K562 (cell line): ENCODE measurements at regions not wholly inside any gene's neighbourhood (a gene's known extent, or its start where the extent isn't known, plus 50 kb on each side); places are given as distances from the start of the nearest gene placed in this dataset.

Source experiments
- ATAC-seq: fragments of 200-7000 bp; cut with Tn5 transposase; 3 replicates; pipeline ENCODE4 v1.9.1; 2020; ENCODE audit warnings: moderate library complexity
- BruUV-seq: library from RNA; stranded (reverse); fragments of 400-500 nt; replicated peaks from 2 replicates; lab custom pipeline; 2021; lab: Mats Ljungman, UMichigan
- CTCF ChIA-PET: fragments of 300-600 bp; formaldehyde crosslinking; extraction: SDS; loops from one replicate; lab custom pipeline; 2021; ENCODE audit warnings: low intra/inter-chr PET ratio; lab: Yijun Ruan, JAX
- POLR2A ChIA-PET: fragments of 300-600, 350-650 bp; sonication (Branson Sonifier 250); formaldehyde crosslinking; extraction: SDS; loops from one replicate; lab custom pipeline; 2021; ENCODE audit warnings: antibody characterized with exemption, inconsistent platforms; lab: Yijun Ruan, JAX
- DNase-seq, 4 experiments: peaks; one replicate each; pipeline versions ENCODE4 v3.0.0 to v3.0.0-alpha.2; 2011 to 2018; ENCODE audit warnings: low spot score in 3 of 4, mixed read lengths in 3 of 4; ENCODE audit errors: extremely low read depth in 1 of 4
- FAIRE-seq: peaks from 2 replicates; lab custom pipeline; 2011; peaks lifted over from hg19 to GRCh38; lab: Jason Lieb, UNC
- H2AFZ ChIP-seq: 2 replicates; pipeline ENCODE4 v1.6.0; 2011; ENCODE audit warnings: low read depth, low read length, control low read depth, inconsistent platforms
- H3K27ac ChIP-seq: fragments of 200-600 bp; 3 replicates; pipeline ENCODE4 v1.8.0; 2011; ENCODE audit warnings: low read depth, mild to moderate bottlenecking, control low read depth, inconsistent platforms, low read length, moderate library complexity, mixed read lengths; ENCODE audit errors: extremely low read depth
- H3K27me3 ChIP-seq, 2 experiments: fragments of 300-600 bp in 1 of 2; 2 replicates in 1 of 2; 3 replicates in 1 of 2; pipeline versions ENCODE4 v1.6.0 to v1.8.0; 2011; ENCODE audit warnings: inconsistent platforms in 2 of 2, low read length in 2 of 2, mild to moderate bottlenecking in 1 of 2, mixed read lengths in 1 of 2, moderate library complexity in 1 of 2; ENCODE audit not compliant: control insufficient read depth in 2 of 2, insufficient read depth in 2 of 2
- H3K36me3 ChIP-seq: fragments of 300-600 bp; 3 replicates; pipeline ENCODE4 v1.8.0; 2011; ENCODE audit warnings: mild to moderate bottlenecking, low read length, inconsistent platforms; ENCODE audit not compliant: control insufficient read depth, insufficient read depth
- H3K4me1 ChIP-seq, 2 experiments: fragments of 200-600 bp in 1 of 2; replicated peaks in 1 of 2; 2 replicates in 1 of 2; 3 replicates in 1 of 2; pipeline versions ENCODE4 v1.5.1 to v1.8.0; 2011; ENCODE audit warnings: inconsistent platforms in 2 of 2, low read length in 2 of 2, mild to moderate bottlenecking in 1 of 2, mixed read lengths in 1 of 2, moderate library complexity in 1 of 2; ENCODE audit not compliant: control insufficient read depth in 2 of 2, insufficient read depth in 2 of 2
- H3K4me2 ChIP-seq: 2 replicates; pipeline ENCODE4 v1.6.1; 2011; ENCODE audit warnings: low read length, control low read depth, inconsistent platforms, mixed read lengths; ENCODE audit not compliant: insufficient read depth
- H3K4me3 ChIP-seq: fragments of 200-600 bp; sonication (generic), shearing (Covaris generic); 2 replicates; pipeline ENCODE4 v1.5.1; 2016; ENCODE audit warnings: control low read depth, inconsistent platforms
- H3K79me2 ChIP-seq: fragments of 200-600 bp; 3 replicates; pipeline ENCODE4 v1.8.0; 2011; ENCODE audit warnings: low read length, inconsistent platforms; ENCODE audit not compliant: control insufficient read depth, insufficient read depth
- H3K9ac ChIP-seq, 2 experiments: 2 replicates each; pipeline versions ENCODE4 v1.6.0 to v1.6.1; 2011; ENCODE audit warnings: low read depth in 2 of 2, low read length in 2 of 2, control low read depth in 1 of 2, inconsistent platforms in 1 of 2, mild to moderate bottlenecking in 1 of 2, mixed read lengths in 1 of 2; ENCODE audit not compliant: insufficient read depth in 1 of 2
- H3K9me1 ChIP-seq: one replicate; pipeline ENCODE4 v1.6.0; 2011; ENCODE audit warnings: inconsistent platforms, mild to moderate bottlenecking, low read length, moderate library complexity; ENCODE audit not compliant: control insufficient read depth, insufficient read depth
- H3K9me3 ChIP-seq: replicated peaks from 2 replicates; pipeline ENCODE4 v1.5.1; 2011; ENCODE audit warnings: low read depth, low read length, inconsistent platforms; ENCODE audit not compliant: control insufficient read depth, insufficient read depth
- H4K20me1 ChIP-seq: replicated peaks from 2 replicates; pipeline ENCODE4 v1.6.1; 2011; ENCODE audit warnings: low read length, inconsistent platforms, mixed read lengths; ENCODE audit not compliant: control insufficient read depth, insufficient read depth
- ATF4 ChIP-seq: fragments of 450-650 bp; formaldehyde crosslinking; IDR thresholded peaks from 2 replicates; pipeline ENCODE4 v1.4.0; 2022; ENCODE audit warnings: mild to moderate bottlenecking, moderate library complexity
- CAMTA2 ChIP-seq: fragments of 250-450 bp; sonication (Bioruptor Pico); conservative IDR thresholded peaks from 2 replicates; pipeline ENCODE4 v1.5.1; 2022
- FOXJ2 ChIP-seq: fragments of 200-800 bp; sonication (Bioruptor generic); IDR thresholded peaks from 2 replicates; pipeline ENCODE4 v1.6.1; 2016; ENCODE audit warnings: missing genetic modification characterization, missing compliant biosample characterization
- GTF2A2 ChIP-seq: IDR thresholded peaks from 2 replicates; pipeline ENCODE4 v1.6.1; 2016; ENCODE audit warnings: mild to moderate bottlenecking, missing genetic modification characterization, missing compliant biosample characterization
- JUN ChIP-seq, 2 experiments: sonication (generic) in 1 of 2; formaldehyde crosslinking in 1 of 2; IDR thresholded peaks; 2 replicates each; pipeline versions ENCODE4 v1.6.1 to v1.8.0; 2012 to 2022; ENCODE audit warnings: borderline replicate concordance in 2 of 2, mild to moderate bottlenecking in 2 of 2, improper control_type of control experiment in 1 of 2, low read depth in 1 of 2, low read length in 1 of 2, missing genetic modification reagents in 1 of 2
- NR2F6 ChIP-seq: fragments of 450-650 bp; formaldehyde crosslinking; IDR thresholded peaks from 2 replicates; pipeline ENCODE4 v1.4.0; 2020; ENCODE audit warnings: mild to moderate bottlenecking
- THAP12 ChIP-seq: fragments of 250-450 bp; sonication (Bioruptor Pico); IDR thresholded peaks from 2 replicates; pipeline ENCODE4 v1.9.0; 2021; ENCODE audit warnings: mild to moderate bottlenecking, inconsistent platforms
- ZNF707 ChIP-seq: fragments of 250-450 bp; sonication (Bioruptor Pico); conservative IDR thresholded peaks from 2 replicates; pipeline ENCODE4 v1.8.0; 2022; ENCODE audit warnings: inconsistent platforms, mild to moderate bottlenecking, moderate library complexity
- ZSCAN32 ChIP-seq: fragments of 450-650 bp; formaldehyde crosslinking; IDR thresholded peaks from 2 replicates; pipeline ENCODE4 v1.4.0; 2020; ENCODE audit warnings: mild to moderate bottlenecking, moderate library complexity
- WGBS: fragments of 100-300 bp; shearing (Covaris generic); methylation state at CpG from one replicate; pipeline ENCODE4 v1.1.6; 2016; ENCODE audit warnings: low coverage, mixed read lengths; ENCODE audit not compliant: insufficient coverage; ENCODE audit errors: missing lambda C conversion rate; 5-methylcytosine and 5-hydroxymethylcytosine counted together
- in situ Hi-C: fragments of 300-500 bp; cut with MboI; formaldehyde crosslinking; loops from 4 replicates; pipeline ENCODE4 v1.15.0; 2018; ENCODE audit warnings: inconsistent platforms, mixed read lengths
- intact Hi-C: fragments of 100-400 bp; cut with micrococcal nuclease; formaldehyde crosslinking; loops from 2 replicates; pipeline ENCODE4 v1.14.2; 2022
- TF ChIP-seq, protein P1 (sequence below): fragments of 450-650 bp; IDR thresholded peaks from 2 replicates; pipeline ENCODE4 v1.7.1; 2018; ENCODE audit warnings: mild to moderate bottlenecking, low read depth; ENCODE audit not compliant: partially characterized antibody
- TF ChIP-seq, protein P2 (sequence below), 2 experiments: fragments of 200-800 bp in 1 of 2; sonication (Bioruptor generic) in 1 of 2; sonication (generic) in 1 of 2; formaldehyde crosslinking in 1 of 2; IDR thresholded peaks in 1 of 2; conservative IDR thresholded peaks in 1 of 2; 2 replicates each; pipeline versions ENCODE4 v1.5.0 to v1.6.1; 2016 to 2020; ENCODE audit warnings: missing compliant biosample characterization in 1 of 2, missing genetic modification characterization in 1 of 2, missing genetic modification reagents in 1 of 2

- intact Hi-C loops (no loop called here), in situ Hi-C loops (no loop called here)
- TF ChIP-seq FOXJ2 = no peak
- no peak for TF ChIP-seq JUN (IDR thresholded peaks at IDR 0.05; ENCODE audit: borderline replicate concordance, low read depth, low read length)
- no peak for TF ChIP-seq JUN (CRISPR knock-in tag; IDR thresholded peaks at IDR 0.05; ENCODE audit: borderline replicate concordance)
- no peak for TF ChIP-seq THAP12 (CRISPR knock-in tag)
- no peak for TF ChIP-seq NR2F6 (CRISPR knock-in tag)
- TF ChIP-seq, protein P1, sequence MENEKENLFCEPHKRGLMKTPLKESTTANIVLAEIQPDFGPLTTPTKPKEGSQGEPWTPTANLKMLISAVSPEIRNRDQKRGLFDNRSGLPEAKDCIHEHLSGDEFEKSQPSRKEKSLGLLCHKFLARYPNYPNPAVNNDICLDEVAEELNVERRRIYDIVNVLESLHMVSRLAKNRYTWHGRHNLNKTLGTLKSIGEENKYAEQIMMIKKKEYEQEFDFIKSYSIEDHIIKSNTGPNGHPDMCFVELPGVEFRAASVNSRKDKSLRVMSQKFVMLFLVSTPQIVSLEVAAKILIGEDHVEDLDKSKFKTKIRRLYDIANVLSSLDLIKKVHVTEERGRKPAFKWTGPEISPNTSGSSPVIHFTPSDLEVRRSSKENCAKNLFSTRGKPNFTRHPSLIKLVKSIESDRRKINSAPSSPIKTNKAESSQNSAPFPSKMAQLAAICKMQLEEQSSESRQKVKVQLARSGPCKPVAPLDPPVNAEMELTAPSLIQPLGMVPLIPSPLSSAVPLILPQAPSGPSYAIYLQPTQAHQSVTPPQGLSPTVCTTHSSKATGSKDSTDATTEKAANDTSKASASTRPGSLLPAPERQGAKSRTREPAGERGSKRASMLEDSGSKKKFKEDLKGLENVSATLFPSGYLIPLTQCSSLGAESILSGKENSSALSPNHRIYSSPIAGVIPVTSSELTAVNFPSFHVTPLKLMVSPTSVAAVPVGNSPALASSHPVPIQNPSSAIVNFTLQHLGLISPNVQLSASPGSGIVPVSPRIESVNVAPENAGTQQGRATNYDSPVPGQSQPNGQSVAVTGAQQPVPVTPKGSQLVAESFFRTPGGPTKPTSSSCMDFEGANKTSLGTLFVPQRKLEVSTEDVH = no peak
- TF ChIP-seq ZSCAN32 (CRISPR knock-in tag) = no peak
- TF ChIP-seq, protein P2, sequence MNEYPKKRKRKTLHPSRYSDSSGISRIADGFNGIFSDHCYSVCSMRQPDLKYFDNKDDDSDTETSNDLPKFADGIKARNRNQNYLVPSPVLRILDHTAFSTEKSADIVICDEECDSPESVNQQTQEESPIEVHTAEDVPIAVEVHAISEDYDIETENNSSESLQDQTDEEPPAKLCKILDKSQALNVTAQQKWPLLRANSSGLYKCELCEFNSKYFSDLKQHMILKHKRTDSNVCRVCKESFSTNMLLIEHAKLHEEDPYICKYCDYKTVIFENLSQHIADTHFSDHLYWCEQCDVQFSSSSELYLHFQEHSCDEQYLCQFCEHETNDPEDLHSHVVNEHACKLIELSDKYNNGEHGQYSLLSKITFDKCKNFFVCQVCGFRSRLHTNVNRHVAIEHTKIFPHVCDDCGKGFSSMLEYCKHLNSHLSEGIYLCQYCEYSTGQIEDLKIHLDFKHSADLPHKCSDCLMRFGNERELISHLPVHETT (CRISPR knock-in tag; conservative IDR thresholded peaks at IDR 0.05 in 1 of 2, IDR thresholded peaks at IDR 0.05 in 1 of 2) = no peak
- no peak for TF ChIP-seq CAMTA2 (CRISPR knock-in tag)
- no peak for TF ChIP-seq ATF4 (CRISPR knock-in tag)
- TF ChIP-seq GTF2A2 = no peak
- TF ChIP-seq ZNF707 = no peak
- no TSS peak for BruUV-seq
- H3K9me1 ChIP-seq = no peaks in the 10 kb centered on the region
- no peaks in the 10 kb centered on the region for H4K20me1 ChIP-seq
- no peaks in the 10 kb centered on the region for H3K27me3 ChIP-seq
- no peak for ATAC-seq
- no peaks in the 10 kb centered on the region for H3K9me3 ChIP-seq
- no peak overlapping the region for H3K9ac ChIP-seq
- FAIRE-seq = no peak
- ChIA-PET POLR2A (no interaction called here), CTCF (no interaction called here)
- no peaks in the 10 kb centered on the region for H3K79me2 ChIP-seq
- H3K4me2 ChIP-seq = no peak overlapping the region
- H3K36me3 ChIP-seq = no peaks in the 10 kb centered on the region
- H2AFZ ChIP-seq = no peak overlapping the region
- no peak overlapping the region for H3K4me3 ChIP-seq
- WGBS = 0% methylated on average over 3 of the region's 3 CpGs
- DNase-seq = no peak
- no peaks in the 10 kb centered on the region for H3K4me1 ChIP-seq
- no peak overlapping the region for H3K27ac ChIP-seq
Measured at GRCh38 chr12:127749416-127749815, 517.6 kb upstream of the TMEM132C start.
